ENCODE measurements at regions not wholly inside any gene's neighbourhood (a gene's known extent, or its start where the extent isn't known, plus 50 kb on each side); places are given as distances from the start of the nearest gene placed in this dataset.

DNA sequence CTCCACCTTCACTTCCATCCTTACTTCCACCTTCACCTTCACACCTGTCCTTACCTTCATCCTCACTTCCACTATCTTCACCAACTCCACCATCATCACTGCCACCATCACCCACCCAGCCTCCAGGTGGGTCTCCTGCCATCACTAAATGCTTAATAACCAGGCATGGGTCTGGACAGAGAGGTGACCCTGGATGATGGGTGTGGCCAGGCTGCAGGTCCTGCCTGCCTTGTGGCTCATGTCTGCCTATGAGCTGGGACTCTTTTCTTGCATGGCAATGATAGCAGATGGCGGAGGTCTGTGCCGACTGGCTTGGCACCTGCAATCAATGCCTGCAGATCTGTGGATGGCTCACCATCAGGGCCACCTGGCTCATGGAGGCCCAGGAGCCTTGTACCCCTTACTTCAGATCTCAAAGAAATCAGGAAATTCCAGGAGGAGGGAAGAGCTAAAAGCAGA, 60.1 kb upstream of the ELN start:
- H3K9me2 ChIP-seq (replicated peaks; ENCODE audit: control insufficient read depth, low read length): no peaks in the 10 kb centered on the region
- TF ChIP-seq, protein P1, sequence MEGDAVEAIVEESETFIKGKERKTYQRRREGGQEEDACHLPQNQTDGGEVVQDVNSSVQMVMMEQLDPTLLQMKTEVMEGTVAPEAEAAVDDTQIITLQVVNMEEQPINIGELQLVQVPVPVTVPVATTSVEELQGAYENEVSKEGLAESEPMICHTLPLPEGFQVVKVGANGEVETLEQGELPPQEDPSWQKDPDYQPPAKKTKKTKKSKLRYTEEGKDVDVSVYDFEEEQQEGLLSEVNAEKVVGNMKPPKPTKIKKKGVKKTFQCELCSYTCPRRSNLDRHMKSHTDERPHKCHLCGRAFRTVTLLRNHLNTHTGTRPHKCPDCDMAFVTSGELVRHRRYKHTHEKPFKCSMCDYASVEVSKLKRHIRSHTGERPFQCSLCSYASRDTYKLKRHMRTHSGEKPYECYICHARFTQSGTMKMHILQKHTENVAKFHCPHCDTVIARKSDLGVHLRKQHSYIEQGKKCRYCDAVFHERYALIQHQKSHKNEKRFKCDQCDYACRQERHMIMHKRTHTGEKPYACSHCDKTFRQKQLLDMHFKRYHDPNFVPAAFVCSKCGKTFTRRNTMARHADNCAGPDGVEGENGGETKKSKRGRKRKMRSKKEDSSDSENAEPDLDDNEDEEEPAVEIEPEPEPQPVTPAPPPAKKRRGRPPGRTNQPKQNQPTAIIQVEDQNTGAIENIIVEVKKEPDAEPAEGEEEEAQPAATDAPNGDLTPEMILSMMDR (IDR thresholded peaks at IDR 0.05; ENCODE audit: low read depth, low read length, poor library complexity, severe bottlenecking): no peak
- H3K27me3 ChIP-seq (ENCODE audit: control insufficient read depth, low read length): no peaks in the 10 kb centered on the region
- peaks cover 8% of the 10 kb centered on the region; the same call in 1 of the 2 replicates for H3K9me3 ChIP-seq (ENCODE audit: control insufficient read depth, insufficient read depth, low read length)
- H3F3A ChIP-seq (ENCODE audit: control insufficient read depth, insufficient read depth): no peaks in the 10 kb centered on the region
- no peaks in the 10 kb centered on the region for H4K20me1 ChIP-seq (ENCODE audit: control insufficient read depth, insufficient read depth, low read depth, low read length)
- no peaks in the 10 kb centered on the region for H3K4me1 ChIP-seq (ENCODE audit: control insufficient read depth, low read length)
- no peaks in the 10 kb centered on the region for H3K36me3 ChIP-seq (ENCODE audit: control insufficient read depth, low read length)
- no peak overlapping the region for H3K4me3 ChIP-seq (ENCODE audit: low read length)
- no peaks in the 10 kb centered on the region for H3K79me2 ChIP-seq (ENCODE audit: control insufficient read depth, low read length)
- H3K27ac ChIP-seq (ENCODE audit: low read depth, low read length): no peak overlapping the region
- H3K4me2 ChIP-seq (ENCODE audit: low read length): no peak overlapping the region

DNA sequence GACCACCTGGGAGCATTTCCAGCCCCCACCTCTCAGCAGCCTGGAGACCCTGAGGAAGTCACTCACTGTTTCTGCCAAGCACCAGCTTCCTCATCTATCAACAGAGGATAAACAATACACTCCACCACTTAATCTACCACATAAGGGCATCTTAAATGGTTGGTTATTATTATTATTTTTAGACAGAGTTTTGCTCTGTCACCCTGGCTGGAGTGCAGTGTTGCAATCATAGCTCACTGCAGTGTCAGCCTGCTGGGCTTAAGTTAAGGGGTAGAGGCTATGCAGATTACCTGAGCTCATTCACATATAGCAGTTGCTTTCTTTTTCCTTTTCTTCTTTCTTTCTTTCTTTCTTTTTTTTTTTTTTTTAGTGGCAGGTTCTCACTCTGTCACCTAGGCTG, 59.5 kb upstream of the ELN start:
- TF ChIP-seq, protein P1 (IDR thresholded peaks at IDR 0.05; ENCODE audit: low read depth, low read length, poor library complexity, severe bottlenecking): no peak
- no peak for TF ChIP-seq EZH2phosphoT487 (IDR thresholded peaks at IDR 0.05; ENCODE audit: borderline replicate concordance, low read length)

DNA sequence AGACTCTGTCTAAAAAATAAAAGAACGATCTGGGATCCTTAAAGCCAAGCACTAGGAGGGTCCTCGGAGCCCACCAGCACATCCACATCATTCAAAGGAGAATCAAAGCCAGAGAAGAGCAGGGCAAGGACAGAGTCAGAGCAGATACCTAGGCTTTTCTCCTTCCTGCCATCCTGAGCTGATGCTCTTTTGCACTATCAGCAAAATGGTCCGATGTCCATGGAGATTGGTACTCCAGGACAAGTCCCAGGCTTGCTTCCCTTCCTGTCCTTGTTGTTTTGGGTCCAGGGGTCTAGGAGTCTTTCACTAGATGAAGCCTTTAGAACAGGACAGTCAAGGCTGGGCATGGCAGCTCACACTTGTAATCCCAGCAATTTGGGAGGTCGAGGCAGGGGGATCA, 58.0 kb upstream of the ELN start:
- no peaks in the 10 kb centered on the region for H3K4me1 ChIP-seq (ENCODE audit: control insufficient read depth, low read length)
- H3F3A ChIP-seq (ENCODE audit: control insufficient read depth, insufficient read depth): no peaks in the 10 kb centered on the region
- H4K20me1 ChIP-seq (ENCODE audit: control insufficient read depth, insufficient read depth, low read depth, low read length): no peaks in the 10 kb centered on the region
- no peaks in the 10 kb centered on the region for H3K27me3 ChIP-seq (ENCODE audit: control insufficient read depth, low read length)
- H3K4me2 ChIP-seq (ENCODE audit: low read length): no peak overlapping the region
- H3K27ac ChIP-seq (ENCODE audit: low read depth, low read length): no peak overlapping the region
- H3K4me3 ChIP-seq (ENCODE audit: low read length): no peak overlapping the region
- no peaks in the 10 kb centered on the region for H3K79me2 ChIP-seq (ENCODE audit: control insufficient read depth, low read length)
- no peak for TF ChIP-seq EZH2phosphoT487 (IDR thresholded peaks at IDR 0.05; ENCODE audit: borderline replicate concordance, low read length)
- TF ChIP-seq, protein P1 (IDR thresholded peaks at IDR 0.05; ENCODE audit: low read depth, low read length, poor library complexity, severe bottlenecking): no peak
- H3K9me2 ChIP-seq (replicated peaks; ENCODE audit: control insufficient read depth, low read length): no peaks in the 10 kb centered on the region
- H3K9me3 ChIP-seq (ENCODE audit: control insufficient read depth, insufficient read depth, low read length): peaks cover 5% of the 10 kb centered on the region; the same call in 1 of the 2 replicates
- no peaks in the 10 kb centered on the region for H3K36me3 ChIP-seq (ENCODE audit: control insufficient read depth, low read length)

More for the DNA sequence above, 59.5 kb upstream of the ELN start:
- Histone ChIP-seq H3K9me3 (ENCODE audit: control insufficient read depth, insufficient read depth, low read length) (peaks cover 8% of the 10 kb centered on the region; the same call in 1 of the 2 replicates), H3K4me3 (ENCODE audit: low read length) (no peak overlapping the region), H3K4me1 (ENCODE audit: control insufficient read depth, low read length) (no peaks in the 10 kb centered on the region), H3F3A (ENCODE audit: control insufficient read depth, insufficient read depth) (no peaks in the 10 kb centered on the region), H3K27ac (ENCODE audit: low read depth, low read length) (no peak overlapping the region), H4K20me1 (ENCODE audit: control insufficient read depth, insufficient read depth, low read depth, low read length) (no peaks in the 10 kb centered on the region), H3K79me2 (ENCODE audit: control insufficient read depth, low read length) (no peaks in the 10 kb centered on the region), H3K4me2 (ENCODE audit: low read length) (no peak overlapping the region), H3K36me3 (ENCODE audit: control insufficient read depth, low read length) (no peaks in the 10 kb centered on the region), H3K9me2 (replicated peaks; ENCODE audit: control insufficient read depth, low read length) (no peaks in the 10 kb centered on the region), H3K27me3 (ENCODE audit: control insufficient read depth, low read length) (no peaks in the 10 kb centered on the region)
